ENCODE measurements at regions not wholly inside any gene's neighbourhood (a gene's known extent, or its start where the extent isn't known, plus 50 kb on each side); places are given as distances from the start of the nearest gene placed in this dataset.
"Not testable (repeated sequence)": the region's sequence is repeated elsewhere in the genome, so short reads cannot be mapped to it uniquely, and the experiment has no call there.

DNA sequence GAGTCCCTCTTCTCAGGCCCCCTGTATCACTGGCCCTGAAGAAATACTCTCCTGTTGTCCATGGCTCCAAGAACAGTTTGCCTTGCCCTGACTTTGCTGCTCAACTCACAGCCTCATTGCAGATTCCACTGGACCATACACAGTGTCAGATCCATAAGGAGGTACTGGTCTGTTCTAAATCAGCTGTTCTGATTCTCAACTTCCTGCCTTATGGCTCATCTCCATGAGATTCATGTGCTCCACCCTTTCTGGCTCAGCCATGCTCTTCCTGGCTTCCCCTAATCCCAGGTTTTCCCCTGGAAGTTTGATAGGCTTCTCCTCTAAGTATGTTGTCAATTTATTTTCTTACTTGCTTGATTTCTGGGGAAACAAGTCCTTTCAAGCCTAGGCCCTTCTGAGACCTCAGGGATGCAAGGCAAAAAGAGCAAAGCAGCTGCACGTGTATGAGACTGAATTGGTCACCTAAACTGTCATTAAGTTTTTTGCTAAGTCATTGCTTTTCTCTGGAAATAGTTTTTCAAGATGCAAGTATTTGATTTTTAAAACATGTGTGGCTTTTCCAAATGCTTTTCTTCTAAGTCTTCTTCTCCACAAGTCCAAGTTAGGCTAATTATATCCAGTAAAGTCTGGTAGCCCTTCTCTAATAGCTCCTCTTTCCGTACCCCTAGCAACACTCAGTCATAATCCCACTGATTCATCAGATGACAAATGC, 1288.5 kb downstream of the RPIA start:
- TF ChIP-seq, protein P1, sequence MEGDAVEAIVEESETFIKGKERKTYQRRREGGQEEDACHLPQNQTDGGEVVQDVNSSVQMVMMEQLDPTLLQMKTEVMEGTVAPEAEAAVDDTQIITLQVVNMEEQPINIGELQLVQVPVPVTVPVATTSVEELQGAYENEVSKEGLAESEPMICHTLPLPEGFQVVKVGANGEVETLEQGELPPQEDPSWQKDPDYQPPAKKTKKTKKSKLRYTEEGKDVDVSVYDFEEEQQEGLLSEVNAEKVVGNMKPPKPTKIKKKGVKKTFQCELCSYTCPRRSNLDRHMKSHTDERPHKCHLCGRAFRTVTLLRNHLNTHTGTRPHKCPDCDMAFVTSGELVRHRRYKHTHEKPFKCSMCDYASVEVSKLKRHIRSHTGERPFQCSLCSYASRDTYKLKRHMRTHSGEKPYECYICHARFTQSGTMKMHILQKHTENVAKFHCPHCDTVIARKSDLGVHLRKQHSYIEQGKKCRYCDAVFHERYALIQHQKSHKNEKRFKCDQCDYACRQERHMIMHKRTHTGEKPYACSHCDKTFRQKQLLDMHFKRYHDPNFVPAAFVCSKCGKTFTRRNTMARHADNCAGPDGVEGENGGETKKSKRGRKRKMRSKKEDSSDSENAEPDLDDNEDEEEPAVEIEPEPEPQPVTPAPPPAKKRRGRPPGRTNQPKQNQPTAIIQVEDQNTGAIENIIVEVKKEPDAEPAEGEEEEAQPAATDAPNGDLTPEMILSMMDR (IDR thresholded peaks at IDR 0.05; ENCODE audit: poor library complexity), result not testable (repeated sequence)
- not testable (repeated sequence) for TF ChIP-seq EZH2 (IDR thresholded peaks at IDR 0.05; ENCODE audit: borderline replicate concordance); EZH2phosphoT487 (IDR thresholded peaks at IDR 0.05; ENCODE audit: low read depth, severe bottlenecking, unreplicated experiment)
